ENCODE measurements at regions not wholly inside any gene's neighbourhood (a gene's known extent, or its start where the extent isn't known, plus 50 kb on each side); places are given as distances from the start of the nearest gene placed in this dataset.

GRCh38 chr2:71786291-71787107, 333.1 kb downstream of the DYSF start:
- TF ChIP-seq SIX5 (IDR thresholded peaks at IDR 0.05; ENCODE audit: low read depth, low read length, severe bottlenecking) (no peak), ATF3 (IDR thresholded peaks at IDR 0.05; ENCODE audit: borderline replicate concordance, extremely low read depth, low read depth, low read length) (no peak), CTCF (IDR thresholded peaks at IDR 0.05 in 2 of 3, conservative IDR thresholded peaks at IDR 0.05 in 1 of 3; ENCODE audit: control insufficient read depth in 2 of 3, extremely low read depth in 1 of 3, insufficient read depth in 1 of 3, low read depth in 3 of 3, low read length in 3 of 3) (no peak), POLR2AphosphoS5 (IDR thresholded peaks at IDR 0.05; ENCODE audit: low read length) (no peak), GABPA (IDR thresholded peaks at IDR 0.05; ENCODE audit: low read depth) (no peak), RB1 (IDR thresholded peaks at IDR 0.05; ENCODE audit: borderline replicate concordance) (no peak), CREM (IDR thresholded peaks at IDR 0.05; ENCODE audit: low read depth) (no peak), POLR2A (IDR thresholded peaks at IDR 0.05; ENCODE audit: low read depth, low read length) (no peak), MAX (IDR thresholded peaks at IDR 0.05; ENCODE audit: low read depth, low read length) (no peak), RAD21 (IDR thresholded peaks at IDR 0.05; ENCODE audit: insufficient read depth, low read depth, low read length) (no peak), FOXM1 (IDR thresholded peaks at IDR 0.05; ENCODE audit: low read depth, low read length) (no peak), SP1 (IDR thresholded peaks at IDR 0.05; ENCODE audit: low read depth, low read length) (no peak), REST (IDR thresholded peaks at IDR 0.05; ENCODE audit: low read depth, low read length) (no peak)

Data from GM12878 (cell line).